HG02840 (cell line): ENCODE measurements at regions not wholly inside any gene's neighbourhood (a gene's known extent, or its start where the extent isn't known, plus 50 kb on each side); places are given as distances from the start of the nearest gene placed in this dataset.
"Not testable (repeated sequence)": the region's sequence is repeated elsewhere in the genome, so short reads cannot be mapped to it uniquely, and the experiment has no call there.

Source experiments
- ATAC-seq: cut with Tn5 transposase; IDR thresholded peaks from one replicate; pipeline ENCODE4 v1.9.1; 2021; ENCODE audit warnings: mild to moderate bottlenecking, moderate library complexity, moderate number of reproducible peaks; ENCODE audit not compliant: unreplicated experiment, low FRiP score

GRCh38 chr10:53547364-53547763 is 774.8 kb upstream of the MBL2 start:
- ATAC-seq: no peak

GRCh38 chr10:53543410-53543809 is 770.8 kb upstream of the MBL2 start:
- ATAC-seq: no peak

GRCh38 chr10:53537508-53537907 is 764.9 kb upstream of the MBL2 start:
- ATAC-seq: no peak

GRCh38 chr10:53536322-53536721 is 763.7 kb upstream of the MBL2 start:
- no peak for ATAC-seq

- ATAC-seq: no peak
Measured at GRCh38 chr10:53534428-53534827, 761.8 kb upstream of the MBL2 start.

- no peak for ATAC-seq
Measured at GRCh38 chr10:53528974-53529373, 756.4 kb upstream of the MBL2 start.

GRCh38 chr10:53521046-53521445 is 748.5 kb upstream of the MBL2 start:
- ATAC-seq: no peak

GRCh38 chr10:53508197-53508596 is 735.6 kb upstream of the MBL2 start:
- ATAC-seq: no peak

- ATAC-seq: not testable (repeated sequence)
Measured at GRCh38 chr10:53504492-53504891, 731.9 kb upstream of the MBL2 start.

GRCh38 chr10:53491774-53492173 is 719.2 kb upstream of the MBL2 start:
- no peak for ATAC-seq

- ATAC-seq: no peak
Measured at GRCh38 chr10:53490553-53490952, 718.0 kb upstream of the MBL2 start.

GRCh38 chr10:53489335-53490182 is 717.0 kb upstream of the MBL2 start:
- no peak for ATAC-seq

GRCh38 chr10:53487019-53487983 is 714.7 kb upstream of the MBL2 start:
- no peak for ATAC-seq

- not testable (repeated sequence) for ATAC-seq
Measured at GRCh38 chr10:53485422-53485821, 712.8 kb upstream of the MBL2 start.

- no peak for ATAC-seq
Measured at GRCh38 chr10:53479365-53479764, 706.8 kb upstream of the MBL2 start.

- ATAC-seq: no peak
Measured at GRCh38 chr10:53477313-53477675, 704.7 kb upstream of the MBL2 start.

- ATAC-seq: no peak
Measured at GRCh38 chr10:53476650-53477312, 704.2 kb upstream of the MBL2 start.

GRCh38 chr10:53469383-53469782 is 696.8 kb upstream of the MBL2 start:
- ATAC-seq: no peak

GRCh38 chr10:53463539-53463938 is 691.0 kb upstream of the MBL2 start:
- no peak for ATAC-seq

GRCh38 chr10:53458007-53458406 is 685.4 kb upstream of the MBL2 start:
- no peak for ATAC-seq

- no peak for ATAC-seq
Measured at GRCh38 chr10:53453196-53453595, 680.6 kb upstream of the MBL2 start.
